GM12801 (cell line): ENCODE measurements at regions not wholly inside any gene's neighbourhood (a gene's known extent, or its start where the extent isn't known, plus 50 kb on each side); places are given as distances from the start of the nearest gene placed in this dataset.

ENCODE experiments used
- CTCF ChIP-seq: IDR thresholded peaks from one replicate; pipeline ENCODE4 v1.5.1; 2011; ENCODE audit warnings: control low read depth; ENCODE audit not compliant: insufficient read length; ENCODE audit errors: extremely low read depth

GRCh38 chr18:25962919-25963318, 127.5 kb downstream of the SS18 start:
- no peak for TF ChIP-seq CTCF

- no peak for TF ChIP-seq CTCF
Observed at GRCh38 chr18:25962176-25962575, 128.2 kb downstream of the SS18 start.

- no peak for TF ChIP-seq CTCF
Observed at GRCh38 chr18:25957017-25957416, 133.4 kb downstream of the SS18 start.

GRCh38 chr18:25953111-25953510, 137.3 kb downstream of the SS18 start:
- no peak for TF ChIP-seq CTCF

GRCh38 chr18:25950321-25950720, 140.1 kb downstream of the SS18 start:
- TF ChIP-seq CTCF = no peak

- TF ChIP-seq CTCF = no peak
Observed at GRCh38 chr18:25946540-25946939, 143.9 kb downstream of the SS18 start.

- TF ChIP-seq CTCF = no peak
Observed at GRCh38 chr18:25935356-25935755, 155.1 kb downstream of the SS18 start.

- TF ChIP-seq CTCF = no peak
Observed at GRCh38 chr18:25931126-25931525, 159.3 kb downstream of the SS18 start.
